OCI-LY7 (cell line): ENCODE measurements at regions not wholly inside any gene's neighbourhood (a gene's known extent, or its start where the extent isn't known, plus 50 kb on each side); places are given as distances from the start of the nearest gene placed in this dataset.

Experiments
- EZH2phosphoT487 ChIP-seq: fragments of 200-600 bp; sonication (generic); IDR thresholded peaks from 2 replicates; pipeline ENCODE4 v1.6.1; 2018; ENCODE audit warnings: low read depth, borderline replicate concordance, mild to moderate bottlenecking, mixed run types, antibody characterized with exemption, low read length, moderate library complexity, mixed read lengths
- TF ChIP-seq, protein P1 (sequence below): fragments of 200-600 bp; sonication (generic); conservative IDR thresholded peaks from 2 replicates; pipeline ENCODE4 v1.5.1; 2014; ENCODE audit warnings: mild to moderate bottlenecking, antibody characterized with exemption, low read length, moderate library complexity, mixed read lengths

DNA sequence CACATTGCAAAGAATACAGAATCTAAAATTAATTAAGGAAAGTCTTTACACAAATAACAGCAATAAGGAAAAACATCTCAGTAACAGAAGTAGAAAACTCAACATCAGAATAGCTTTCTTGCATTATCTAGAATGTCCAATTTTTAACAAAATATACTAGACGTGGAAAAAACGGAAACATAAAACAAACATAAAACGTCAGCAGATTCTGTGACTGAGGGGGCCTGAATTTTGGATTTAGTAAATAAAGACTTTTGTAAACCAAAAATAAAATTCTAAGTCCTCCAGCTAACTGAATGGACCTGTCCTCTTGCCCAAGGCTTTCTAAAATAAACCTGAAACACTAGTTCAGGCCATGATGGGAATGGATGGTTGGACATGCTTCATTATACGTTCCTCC lies 773.5 kb upstream of the LRRTM1 start:
- TF ChIP-seq, protein P1, sequence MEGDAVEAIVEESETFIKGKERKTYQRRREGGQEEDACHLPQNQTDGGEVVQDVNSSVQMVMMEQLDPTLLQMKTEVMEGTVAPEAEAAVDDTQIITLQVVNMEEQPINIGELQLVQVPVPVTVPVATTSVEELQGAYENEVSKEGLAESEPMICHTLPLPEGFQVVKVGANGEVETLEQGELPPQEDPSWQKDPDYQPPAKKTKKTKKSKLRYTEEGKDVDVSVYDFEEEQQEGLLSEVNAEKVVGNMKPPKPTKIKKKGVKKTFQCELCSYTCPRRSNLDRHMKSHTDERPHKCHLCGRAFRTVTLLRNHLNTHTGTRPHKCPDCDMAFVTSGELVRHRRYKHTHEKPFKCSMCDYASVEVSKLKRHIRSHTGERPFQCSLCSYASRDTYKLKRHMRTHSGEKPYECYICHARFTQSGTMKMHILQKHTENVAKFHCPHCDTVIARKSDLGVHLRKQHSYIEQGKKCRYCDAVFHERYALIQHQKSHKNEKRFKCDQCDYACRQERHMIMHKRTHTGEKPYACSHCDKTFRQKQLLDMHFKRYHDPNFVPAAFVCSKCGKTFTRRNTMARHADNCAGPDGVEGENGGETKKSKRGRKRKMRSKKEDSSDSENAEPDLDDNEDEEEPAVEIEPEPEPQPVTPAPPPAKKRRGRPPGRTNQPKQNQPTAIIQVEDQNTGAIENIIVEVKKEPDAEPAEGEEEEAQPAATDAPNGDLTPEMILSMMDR, result no peak
- no peak for TF ChIP-seq EZH2phosphoT487
